ENCODE measurements at regions not wholly inside any gene's neighbourhood (a gene's known extent, or its start where the extent isn't known, plus 50 kb on each side); places are given as distances from the start of the nearest gene placed in this dataset.

DNA sequence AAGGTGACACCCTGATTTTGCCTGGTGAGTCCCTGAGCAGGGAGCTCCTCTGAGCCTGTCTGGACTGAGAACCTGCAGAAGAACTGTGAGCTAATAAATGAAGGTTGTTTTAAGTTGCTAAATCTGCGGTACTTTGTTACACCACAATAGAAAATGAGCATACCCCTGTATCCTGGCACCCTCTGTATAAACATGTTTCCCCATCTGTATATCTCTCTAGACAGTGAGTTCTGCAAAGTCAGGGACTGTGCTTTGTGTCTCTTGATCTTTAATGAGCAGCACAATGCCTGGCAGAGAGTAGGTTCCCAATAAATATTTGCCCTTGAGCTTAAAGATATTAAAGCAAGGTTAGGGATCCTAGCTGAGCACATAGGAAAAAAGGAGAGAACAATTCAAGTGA lies 228.8 kb downstream of the OMA1 start:
- TF ChIP-seq, protein P1, sequence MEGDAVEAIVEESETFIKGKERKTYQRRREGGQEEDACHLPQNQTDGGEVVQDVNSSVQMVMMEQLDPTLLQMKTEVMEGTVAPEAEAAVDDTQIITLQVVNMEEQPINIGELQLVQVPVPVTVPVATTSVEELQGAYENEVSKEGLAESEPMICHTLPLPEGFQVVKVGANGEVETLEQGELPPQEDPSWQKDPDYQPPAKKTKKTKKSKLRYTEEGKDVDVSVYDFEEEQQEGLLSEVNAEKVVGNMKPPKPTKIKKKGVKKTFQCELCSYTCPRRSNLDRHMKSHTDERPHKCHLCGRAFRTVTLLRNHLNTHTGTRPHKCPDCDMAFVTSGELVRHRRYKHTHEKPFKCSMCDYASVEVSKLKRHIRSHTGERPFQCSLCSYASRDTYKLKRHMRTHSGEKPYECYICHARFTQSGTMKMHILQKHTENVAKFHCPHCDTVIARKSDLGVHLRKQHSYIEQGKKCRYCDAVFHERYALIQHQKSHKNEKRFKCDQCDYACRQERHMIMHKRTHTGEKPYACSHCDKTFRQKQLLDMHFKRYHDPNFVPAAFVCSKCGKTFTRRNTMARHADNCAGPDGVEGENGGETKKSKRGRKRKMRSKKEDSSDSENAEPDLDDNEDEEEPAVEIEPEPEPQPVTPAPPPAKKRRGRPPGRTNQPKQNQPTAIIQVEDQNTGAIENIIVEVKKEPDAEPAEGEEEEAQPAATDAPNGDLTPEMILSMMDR (conservative IDR thresholded peaks at IDR 0.05; ENCODE audit: low read depth, low read length) = no peak
- no peak for TF ChIP-seq EZH2 (IDR thresholded peaks at IDR 0.05; ENCODE audit: borderline replicate concordance, low read depth, low read length, poor library complexity, severe bottlenecking)
